ENCODE measurements at regions not wholly inside any gene's neighbourhood (a gene's known extent, or its start where the extent isn't known, plus 50 kb on each side); places are given as distances from the start of the nearest gene placed in this dataset.

- TF ChIP-seq, protein P1, sequence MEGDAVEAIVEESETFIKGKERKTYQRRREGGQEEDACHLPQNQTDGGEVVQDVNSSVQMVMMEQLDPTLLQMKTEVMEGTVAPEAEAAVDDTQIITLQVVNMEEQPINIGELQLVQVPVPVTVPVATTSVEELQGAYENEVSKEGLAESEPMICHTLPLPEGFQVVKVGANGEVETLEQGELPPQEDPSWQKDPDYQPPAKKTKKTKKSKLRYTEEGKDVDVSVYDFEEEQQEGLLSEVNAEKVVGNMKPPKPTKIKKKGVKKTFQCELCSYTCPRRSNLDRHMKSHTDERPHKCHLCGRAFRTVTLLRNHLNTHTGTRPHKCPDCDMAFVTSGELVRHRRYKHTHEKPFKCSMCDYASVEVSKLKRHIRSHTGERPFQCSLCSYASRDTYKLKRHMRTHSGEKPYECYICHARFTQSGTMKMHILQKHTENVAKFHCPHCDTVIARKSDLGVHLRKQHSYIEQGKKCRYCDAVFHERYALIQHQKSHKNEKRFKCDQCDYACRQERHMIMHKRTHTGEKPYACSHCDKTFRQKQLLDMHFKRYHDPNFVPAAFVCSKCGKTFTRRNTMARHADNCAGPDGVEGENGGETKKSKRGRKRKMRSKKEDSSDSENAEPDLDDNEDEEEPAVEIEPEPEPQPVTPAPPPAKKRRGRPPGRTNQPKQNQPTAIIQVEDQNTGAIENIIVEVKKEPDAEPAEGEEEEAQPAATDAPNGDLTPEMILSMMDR (IDR thresholded peaks at IDR 0.05; ENCODE audit: low read depth, low read length): no peak
- no peak for TF ChIP-seq EZH2phosphoT487 (IDR thresholded peaks at IDR 0.05; ENCODE audit: low read depth)
Measured at GRCh38 chr5:118070041-118070440, 918.3 kb downstream of the DTWD2 start.

Data from OCI-LY3 (cell line).